GM12892 (cell line): ENCODE measurements at regions not wholly inside any gene's neighbourhood (a gene's known extent, or its start where the extent isn't known, plus 50 kb on each side); places are given as distances from the start of the nearest gene placed in this dataset.

Experiments
- DNase-seq: peaks from one replicate; pipeline ENCODE4 v3.0.0; 2011; ENCODE audit not compliant: insufficient read length
- FAIRE-seq: peaks from 2 replicates; lab custom pipeline; 2011; peaks lifted over from hg19 to GRCh38; lab: Jason Lieb, UNC
- POLR2A ChIP-seq: IDR thresholded peaks from 2 replicates; pipeline ENCODE4 v1.6.1; 2011; ENCODE audit warnings: low read depth, low read length, control low read depth
- POLR2AphosphoS5 ChIP-seq: IDR thresholded peaks from 2 replicates; pipeline ENCODE4 v1.6.1; 2011; ENCODE audit warnings: low read depth, low read length, control low read depth
- TAF1 ChIP-seq: IDR thresholded peaks from 2 replicates; pipeline ENCODE4 v1.6.1; 2011; ENCODE audit warnings: low read depth, mild to moderate bottlenecking, control low read depth, low read length, borderline replicate concordance

- TF ChIP-seq POLR2AphosphoS5 (no peak), TAF1 (no peak), POLR2A (no peak)
- FAIRE-seq, result no peak
These were observed 341.7 kb upstream of the ADGRL2 start for GRCh38 chr1:81459043-81459442.

GRCh38 chr1:81458186-81458585 is 342.5 kb upstream of the ADGRL2 start:
- no peak for DNase-seq
- TF ChIP-seq TAF1, result no peak
- no peak for TF ChIP-seq POLR2A
- no peak for TF ChIP-seq POLR2AphosphoS5
- FAIRE-seq, result no peak

More at GRCh38 chr1:81459043-81459442, 341.7 kb upstream of the ADGRL2 start:
- no peak for DNase-seq

- TF ChIP-seq POLR2AphosphoS5 (no peak), TAF1 (no peak), POLR2A (no peak)
- FAIRE-seq, result no peak
- DNase-seq, result no peak
These were observed 345.3 kb upstream of the ADGRL2 start for GRCh38 chr1:81455481-81455880.

DNA sequence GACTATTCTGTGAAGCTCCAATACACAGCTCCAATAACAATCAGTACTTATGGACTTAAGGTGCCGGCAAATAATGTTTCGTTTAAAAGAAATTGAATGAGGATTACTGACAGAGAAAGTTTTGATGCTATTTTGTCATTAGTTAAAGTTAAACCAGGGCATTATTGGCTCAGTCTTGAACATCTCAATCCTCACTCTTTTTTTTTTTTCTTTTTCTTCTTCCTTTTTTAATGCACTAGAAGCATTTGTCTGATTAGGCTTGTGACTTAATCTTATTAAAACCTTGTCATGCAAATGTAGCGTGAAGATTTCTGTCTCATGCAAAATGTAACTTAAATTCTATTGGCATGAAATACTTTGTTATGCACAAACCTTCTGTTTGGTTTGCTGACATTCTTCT is 346.8 kb upstream of the ADGRL2 start:
- no peak for FAIRE-seq
- DNase-seq, result no peak
- TF ChIP-seq POLR2A (no peak), POLR2AphosphoS5 (no peak), TAF1 (no peak)

- TF ChIP-seq POLR2AphosphoS5, result no peak
- TF ChIP-seq TAF1, result no peak
- no peak for TF ChIP-seq POLR2A
- no peak for FAIRE-seq
- DNase-seq, result no peak
These were observed 347.4 kb upstream of the ADGRL2 start for GRCh38 chr1:81453367-81453703.

DNA sequence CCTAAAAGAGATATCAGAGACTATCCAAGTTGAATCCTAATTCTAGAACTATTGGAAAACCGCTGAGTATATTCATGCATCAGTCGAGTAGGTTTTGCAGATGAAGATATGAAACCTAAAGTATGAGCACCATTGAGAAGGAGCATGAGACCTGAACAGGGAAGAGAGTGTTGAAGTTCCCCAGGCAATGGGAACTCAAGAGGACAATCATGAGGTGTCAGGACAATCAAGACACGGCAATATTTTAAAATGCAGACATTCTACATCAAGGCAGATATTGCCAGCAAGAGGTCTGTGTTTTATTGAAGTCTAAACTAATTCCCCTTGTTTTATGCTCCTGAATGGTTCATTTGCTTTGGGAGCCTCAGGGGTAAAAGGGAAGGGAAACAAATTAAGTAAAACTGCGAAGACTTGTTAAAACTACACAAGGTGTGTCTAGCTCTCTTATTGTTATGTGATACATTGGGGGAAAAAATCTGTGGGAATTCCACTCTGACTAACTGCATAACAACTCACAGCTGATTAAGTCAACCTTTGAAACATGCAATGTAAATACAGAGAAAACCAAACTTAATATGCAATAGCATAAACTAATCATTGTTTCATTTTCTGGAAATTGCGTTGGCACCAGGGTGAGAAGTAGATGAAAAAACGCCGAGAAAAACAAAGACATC is 347.9 kb upstream of the ADGRL2 start:
- TF ChIP-seq POLR2AphosphoS5 (no peak), POLR2A (no peak), TAF1 (no peak)
- FAIRE-seq (no peak), DNase-seq (no peak)

- TF ChIP-seq POLR2AphosphoS5 (no peak), POLR2A (no peak), TAF1 (no peak)
- no peak for FAIRE-seq
- no peak for DNase-seq
These were observed 350.9 kb upstream of the ADGRL2 start for GRCh38 chr1:81449786-81450185.

DNA sequence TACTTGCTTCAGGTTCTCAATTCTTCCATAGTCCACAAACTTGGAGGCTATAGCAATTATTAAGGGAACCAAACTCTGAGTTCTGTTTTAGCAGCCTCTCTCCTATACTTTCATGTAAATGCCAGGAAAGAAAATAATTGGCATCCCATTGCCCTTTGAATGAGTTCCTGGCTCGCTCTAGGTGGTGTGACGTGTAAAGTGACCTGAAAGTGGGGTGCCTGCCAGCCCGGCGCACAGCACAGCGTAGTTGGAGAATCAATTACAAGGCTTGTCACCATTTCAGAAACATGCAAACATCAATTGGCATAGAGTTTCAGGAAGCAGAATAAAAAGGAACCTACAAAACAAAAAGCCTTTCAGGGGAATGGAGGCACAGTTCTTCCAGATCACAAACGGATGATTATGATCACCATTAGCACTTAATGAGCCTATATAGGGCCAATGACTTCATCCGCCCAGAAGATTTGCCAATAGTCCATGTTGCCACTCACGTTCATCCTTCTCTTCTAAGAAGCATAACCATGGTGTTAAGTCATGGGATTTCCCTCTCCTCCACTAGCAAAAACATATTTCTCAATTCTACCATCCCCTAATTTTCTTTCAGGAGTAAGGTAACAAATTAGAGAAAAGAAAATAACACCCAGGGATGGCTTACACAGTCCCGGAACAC is 354.6 kb upstream of the ADGRL2 start:
- no peak for FAIRE-seq
- no peak for DNase-seq
- TF ChIP-seq TAF1, result no peak
- no peak for TF ChIP-seq POLR2A
- TF ChIP-seq POLR2AphosphoS5, result no peak

DNA sequence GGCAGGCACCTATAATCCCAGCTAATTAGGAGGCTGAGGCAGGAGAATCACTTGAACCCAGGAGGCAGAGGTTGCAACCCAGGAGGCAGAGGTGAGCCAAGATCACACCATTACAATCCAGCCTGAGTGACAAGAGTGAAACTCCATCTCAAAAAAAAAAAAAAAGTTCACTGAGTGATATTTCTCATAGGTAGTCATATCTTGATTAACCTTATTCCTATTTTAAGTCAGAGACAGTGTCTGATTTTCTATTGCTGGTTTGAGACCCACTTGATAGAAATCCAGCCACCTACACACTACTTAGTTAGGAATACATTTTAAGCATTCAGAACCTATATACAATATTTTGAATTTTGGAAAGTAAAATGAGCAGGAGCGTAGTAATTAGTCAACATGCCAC is 357.4 kb upstream of the ADGRL2 start:
- no peak for TF ChIP-seq POLR2AphosphoS5
- no peak for TF ChIP-seq POLR2A
- TF ChIP-seq TAF1, result no peak
- FAIRE-seq (no peak), DNase-seq (no peak)

GRCh38 chr1:81439046-81439823 is 361.5 kb upstream of the ADGRL2 start:
- DNase-seq (no peak), FAIRE-seq (peak; percentile 27)
- TF ChIP-seq POLR2AphosphoS5 (no peak), POLR2A (no peak), TAF1 (no peak)

GRCh38 chr1:81437649-81438048 is 363.1 kb upstream of the ADGRL2 start:
- peak; percentile 84 for FAIRE-seq
- TF ChIP-seq POLR2AphosphoS5, result no peak
- no peak for TF ChIP-seq TAF1
- TF ChIP-seq POLR2A, result no peak
- no peak for DNase-seq

- FAIRE-seq (no peak), DNase-seq (no peak)
- TF ChIP-seq TAF1, result no peak
- no peak for TF ChIP-seq POLR2AphosphoS5
- no peak for TF ChIP-seq POLR2A
These were observed 363.5 kb upstream of the ADGRL2 start for GRCh38 chr1:81437213-81437612.
